Liver (tissue), 8 donors: ENCODE measurements at regions not wholly inside any gene's neighbourhood (a gene's known extent, or its start where the extent isn't known, plus 50 kb on each side); places are given as distances from the start of the nearest gene placed in this dataset.

Experiments
- DNase-seq: peaks from one replicate; pipeline ENCODE4 v3.0.0-alpha.2; 2017; ENCODE audit warnings: low spot score
- H3K27ac ChIP-seq, 2 donors: one replicate each; pipeline ENCODE4 v1.7.0; 2013; ENCODE audit warnings: inconsistent platforms in 2 of 2, low read length in 2 of 2, control low read depth in 1 of 2, low read depth in 1 of 2, mild to moderate bottlenecking in 1 of 2
- H3K27me3 ChIP-seq, 4 donors: one replicate each; pipeline versions ENCODE4 v1.6.1 to v1.7.0; 2013; ENCODE audit warnings: low read length in 3 of 4, inconsistent platforms in 1 of 4, mild to moderate bottlenecking in 1 of 4, moderate library complexity in 1 of 4; ENCODE audit not compliant: control insufficient read depth in 4 of 4, insufficient read depth in 4 of 4
- H3K36me3 ChIP-seq, 4 donors: one replicate each; pipeline versions ENCODE4 v1.6.1 to v1.7.0; 2013; ENCODE audit warnings: low read length in 3 of 4, mild to moderate bottlenecking in 3 of 4, low read depth in 1 of 4, moderate library complexity in 1 of 4; ENCODE audit not compliant: control insufficient read depth in 4 of 4, insufficient read depth in 3 of 4
- H3K4me1 ChIP-seq, 4 donors: one replicate each; pipeline versions ENCODE4 v1.6.1 to v1.7.0; 2013; ENCODE audit warnings: low read length in 3 of 4, mild to moderate bottlenecking in 3 of 4, moderate library complexity in 1 of 4; ENCODE audit not compliant: control insufficient read depth in 4 of 4, insufficient read depth in 4 of 4
- H3K4me3 ChIP-seq, 3 donors: one replicate each; pipeline versions ENCODE4 v1.6.1 to v1.7.0; 2013; ENCODE audit warnings: low read length in 3 of 3, control low read depth in 1 of 3, low read depth in 1 of 3, mild to moderate bottlenecking in 1 of 3
- H3K9ac ChIP-seq, 2 donors: one replicate each; pipeline ENCODE4 v1.7.0; 2013; ENCODE audit warnings: low read length in 2 of 2, mild to moderate bottlenecking in 2 of 2, moderate library complexity in 2 of 2, control low read depth in 1 of 2, low read depth in 1 of 2
- H3K9me3 ChIP-seq, 4 donors: one replicate each; pipeline versions ENCODE4 v1.6.1 to v1.7.0; 2013; ENCODE audit warnings: low read length in 3 of 4; ENCODE audit not compliant: control insufficient read depth in 4 of 4
- EGR1 ChIP-seq, 2 donors: IDR thresholded peaks; 2 replicates each; pipeline ENCODE4 v1.6.1; 2016 to 2018; ENCODE audit warnings: antibody characterized with exemption in 2 of 2, low read depth in 2 of 2
- FOXA2 ChIP-seq: IDR thresholded peaks from 2 replicates; pipeline ENCODE4 v1.6.1; 2016; ENCODE audit warnings: antibody characterized with exemption
- GABPA ChIP-seq, 2 donors: IDR thresholded peaks in 1 of 2; conservative IDR thresholded peaks in 1 of 2; 2 replicates each; pipeline ENCODE4 v1.6.1; 2016; ENCODE audit warnings: antibody characterized with exemption in 2 of 2, mild to moderate bottlenecking in 1 of 2, moderate library complexity in 1 of 2
- HNF4A ChIP-seq, 2 donors: conservative IDR thresholded peaks; 2 replicates each; pipeline ENCODE4 v1.6.1; 2016; ENCODE audit warnings: antibody characterized with exemption in 2 of 2, mild to moderate bottlenecking in 2 of 2
- HNF4G ChIP-seq: IDR thresholded peaks from 2 replicates; pipeline ENCODE4 v1.6.1; 2016; ENCODE audit warnings: antibody characterized with exemption
- REST ChIP-seq: IDR thresholded peaks from 2 replicates; pipeline ENCODE4 v1.6.1; 2016; ENCODE audit warnings: antibody characterized with exemption, mild to moderate bottlenecking
- RXRA ChIP-seq, 2 donors: IDR thresholded peaks; 2 replicates each; pipeline ENCODE4 v1.6.1; 2017 to 2018; ENCODE audit warnings: antibody characterized with exemption in 2 of 2, mild to moderate bottlenecking in 1 of 2
- SP1 ChIP-seq: IDR thresholded peaks from 2 replicates; pipeline ENCODE4 v1.6.1; 2018; ENCODE audit warnings: antibody characterized with exemption, mild to moderate bottlenecking
- TAF1 ChIP-seq: conservative IDR thresholded peaks from 2 replicates; pipeline ENCODE4 v1.6.1; 2016; ENCODE audit warnings: antibody characterized with exemption, mild to moderate bottlenecking
- WGBS: extraction: QIAGEN DNeasy Blood & Tissue Kit; methylation state at CpG from one replicate; pipeline ENCODE4 v1.1.7; 2013; 5-methylcytosine and 5-hydroxymethylcytosine counted together
- TF ChIP-seq, protein P1 (sequence below): fragments of 150-350 bp; IDR thresholded peaks from 2 replicates; pipeline ENCODE4 v1.5.1; 2017; ENCODE audit warnings: improper control_type of control experiment, low read depth, low read length; ENCODE audit not compliant: missing input control
- TF ChIP-seq, protein P2 (sequence below): IDR thresholded peaks from 2 replicates; pipeline ENCODE4 v1.6.1; 2016; ENCODE audit warnings: antibody characterized with exemption
- TF ChIP-seq, protein P3 (sequence below): IDR thresholded peaks from 2 replicates; pipeline ENCODE4 v1.6.1; 2016; ENCODE audit warnings: antibody characterized with exemption
- donor health status: healthy.
- donor health status: healthy.
- donor health status: healthy.
- donor health status: healthy.
- donor health status: healthy.

DNA sequence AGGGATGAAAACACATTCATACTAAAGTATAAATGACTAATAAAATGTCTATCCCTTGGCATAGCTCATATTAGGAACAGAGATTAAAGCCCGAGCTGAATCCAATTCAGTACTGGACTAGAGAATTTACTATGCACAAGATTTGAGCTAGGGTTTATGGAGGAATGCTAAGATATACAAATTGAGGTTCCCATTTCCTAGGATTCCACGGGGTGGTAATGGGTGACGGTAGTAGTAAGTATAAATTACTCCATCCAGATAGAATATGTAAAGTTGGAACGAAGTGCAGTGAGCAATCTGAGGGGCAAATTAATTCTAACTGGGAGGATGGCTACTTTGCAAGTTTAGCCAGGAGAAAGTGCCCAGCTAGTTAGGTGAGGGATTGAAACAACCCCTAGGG, 156.5 kb downstream of the GAS1 start:
- no peak for DNase-seq
- H3K9me3 ChIP-seq: no peaks in the 10 kb centered on the region
- no peaks in the 10 kb centered on the region for H3K4me1 ChIP-seq
- H3K27me3 ChIP-seq: no peaks in the 10 kb centered on the region
- no peak overlapping the region for H3K4me3 ChIP-seq
- no peak overlapping the region for H3K9ac ChIP-seq
- no peak for TF ChIP-seq RXRA (IDR thresholded peaks at IDR 0.05)
- no peak for TF ChIP-seq HNF4A (conservative IDR thresholded peaks at IDR 0.05)
- no peak for TF ChIP-seq SP1
- TF ChIP-seq EGR1 (IDR thresholded peaks at IDR 0.05; ENCODE audit: low read depth in 2 of 2): no peak
- no peak for TF ChIP-seq TAF1
- TF ChIP-seq HNF4G: no peak
- no peak for TF ChIP-seq GABPA (IDR thresholded peaks at IDR 0.05 in 1 of 2, conservative IDR thresholded peaks at IDR 0.05 in 1 of 2)
- TF ChIP-seq, protein P1, sequence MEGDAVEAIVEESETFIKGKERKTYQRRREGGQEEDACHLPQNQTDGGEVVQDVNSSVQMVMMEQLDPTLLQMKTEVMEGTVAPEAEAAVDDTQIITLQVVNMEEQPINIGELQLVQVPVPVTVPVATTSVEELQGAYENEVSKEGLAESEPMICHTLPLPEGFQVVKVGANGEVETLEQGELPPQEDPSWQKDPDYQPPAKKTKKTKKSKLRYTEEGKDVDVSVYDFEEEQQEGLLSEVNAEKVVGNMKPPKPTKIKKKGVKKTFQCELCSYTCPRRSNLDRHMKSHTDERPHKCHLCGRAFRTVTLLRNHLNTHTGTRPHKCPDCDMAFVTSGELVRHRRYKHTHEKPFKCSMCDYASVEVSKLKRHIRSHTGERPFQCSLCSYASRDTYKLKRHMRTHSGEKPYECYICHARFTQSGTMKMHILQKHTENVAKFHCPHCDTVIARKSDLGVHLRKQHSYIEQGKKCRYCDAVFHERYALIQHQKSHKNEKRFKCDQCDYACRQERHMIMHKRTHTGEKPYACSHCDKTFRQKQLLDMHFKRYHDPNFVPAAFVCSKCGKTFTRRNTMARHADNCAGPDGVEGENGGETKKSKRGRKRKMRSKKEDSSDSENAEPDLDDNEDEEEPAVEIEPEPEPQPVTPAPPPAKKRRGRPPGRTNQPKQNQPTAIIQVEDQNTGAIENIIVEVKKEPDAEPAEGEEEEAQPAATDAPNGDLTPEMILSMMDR: no peak
- TF ChIP-seq REST: no peak
- TF ChIP-seq, protein P2, sequence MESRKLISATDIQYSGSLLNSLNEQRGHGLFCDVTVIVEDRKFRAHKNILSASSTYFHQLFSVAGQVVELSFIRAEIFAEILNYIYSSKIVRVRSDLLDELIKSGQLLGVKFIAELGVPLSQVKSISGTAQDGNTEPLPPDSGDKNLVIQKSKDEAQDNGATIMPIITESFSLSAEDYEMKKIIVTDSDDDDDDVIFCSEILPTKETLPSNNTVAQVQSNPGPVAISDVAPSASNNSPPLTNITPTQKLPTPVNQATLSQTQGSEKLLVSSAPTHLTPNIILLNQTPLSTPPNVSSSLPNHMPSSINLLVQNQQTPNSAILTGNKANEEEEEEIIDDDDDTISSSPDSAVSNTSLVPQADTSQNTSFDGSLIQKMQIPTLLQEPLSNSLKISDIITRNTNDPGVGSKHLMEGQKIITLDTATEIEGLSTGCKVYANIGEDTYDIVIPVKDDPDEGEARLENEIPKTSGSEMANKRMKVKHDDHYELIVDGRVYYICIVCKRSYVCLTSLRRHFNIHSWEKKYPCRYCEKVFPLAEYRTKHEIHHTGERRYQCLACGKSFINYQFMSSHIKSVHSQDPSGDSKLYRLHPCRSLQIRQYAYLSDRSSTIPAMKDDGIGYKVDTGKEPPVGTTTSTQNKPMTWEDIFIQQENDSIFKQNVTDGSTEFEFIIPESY: no peak
- TF ChIP-seq, protein P3, sequence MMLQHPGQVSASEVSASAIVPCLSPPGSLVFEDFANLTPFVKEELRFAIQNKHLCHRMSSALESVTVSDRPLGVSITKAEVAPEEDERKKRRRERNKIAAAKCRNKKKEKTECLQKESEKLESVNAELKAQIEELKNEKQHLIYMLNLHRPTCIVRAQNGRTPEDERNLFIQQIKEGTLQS: no peak
- H3K27ac ChIP-seq: no peak overlapping the region
- no peaks in the 10 kb centered on the region for H3K36me3 ChIP-seq
- WGBS: 85% methylated on average over 4 of the region's 4 CpGs

GRCh38 chr9:86788456-86788855, 158.8 kb downstream of the GAS1 start:
- no peak for TF ChIP-seq FOXA2
- no peaks in the 10 kb centered on the region for H3K27me3 ChIP-seq
- no peaks in the 10 kb centered on the region for H3K36me3 ChIP-seq
- WGBS: 84% methylated on average over 9 of the region's 9 CpGs
- no peak overlapping the region for H3K9ac ChIP-seq
- no peak overlapping the region for H3K4me3 ChIP-seq
- DNase-seq: no peak
- H3K4me1 ChIP-seq: no peaks in the 10 kb centered on the region
- H3K9me3 ChIP-seq: no peaks in the 10 kb centered on the region
- H3K27ac ChIP-seq: no peak overlapping the region
